ENCODE measurements at regions not wholly inside any gene's neighbourhood (a gene's known extent, or its start where the extent isn't known, plus 50 kb on each side); places are given as distances from the start of the nearest gene placed in this dataset.

DNA sequence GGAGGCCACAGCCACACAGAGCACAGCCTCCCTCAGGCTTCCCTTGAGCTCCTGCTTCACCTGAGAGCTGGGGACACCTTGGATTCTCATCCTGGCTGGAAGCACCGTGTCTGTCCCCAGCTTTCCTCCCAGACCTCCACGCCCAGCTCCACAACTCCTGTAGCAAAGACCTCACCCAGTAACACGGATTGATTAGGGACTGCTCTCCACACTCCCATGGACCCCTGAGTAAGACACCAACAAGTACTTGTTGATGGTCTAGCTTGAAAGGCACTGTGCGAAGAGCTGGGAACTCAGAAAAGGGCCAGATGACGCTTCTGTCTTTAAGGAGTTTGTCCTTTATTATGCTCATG lies 109.6 kb downstream of the DLL1 start:
- H3K23ac ChIP-seq (ENCODE audit: low read length in 2 of 2) = no peak overlapping the region
- no peak overlapping the region for H3K18ac ChIP-seq (ENCODE audit: low read depth in 1 of 2, low read length in 2 of 2)
- H2BK15ac ChIP-seq (ENCODE audit: low read depth, poor library complexity, severe bottlenecking) = no peak overlapping the region
- H4K8ac ChIP-seq (ENCODE audit: low read length) = no peak overlapping the region
- no peak overlapping the region for H3K4ac ChIP-seq (ENCODE audit: low read depth in 1 of 2, low read length in 2 of 2)
- DNase-seq = no peak
- no peaks in the 10 kb centered on the region for H3K4me1 ChIP-seq (ENCODE audit: control insufficient read depth, insufficient read depth, low read depth, low read length)
- WGBS = 73% methylated on average over 5 of the region's 5 CpGs
- H3K36me3 ChIP-seq (ENCODE audit: control insufficient read depth in 1 of 2, insufficient read depth in 2 of 2, low read depth in 1 of 2, low read length in 2 of 2) = no peaks in the 10 kb centered on the region
- H2BK12ac ChIP-seq (ENCODE audit: low read length in 2 of 2) = no peak overlapping the region
- no peak overlapping the region for H3K27ac ChIP-seq (ENCODE audit: low read length, poor library complexity, severe bottlenecking)
- no peak overlapping the region for H2BK120ac ChIP-seq (ENCODE audit: low read depth, low read length)
- H3K9me3 ChIP-seq (ENCODE audit: control insufficient read depth, low read length) = no peaks in the 10 kb centered on the region
- H3K79me1 ChIP-seq (replicated peaks; ENCODE audit: low read length, poor library complexity, severe bottlenecking) = no peaks in the 10 kb centered on the region
- no peak overlapping the region for H4K91ac ChIP-seq (ENCODE audit: low read length)
- H3K9ac ChIP-seq (ENCODE audit: low read length) = no peak overlapping the region
- peaks cover 0 to 7% of the 10 kb centered on the region in 2 experiments for H3K27me3 ChIP-seq (ENCODE audit: control insufficient read depth in 1 of 2, insufficient read depth in 1 of 2, low read length in 2 of 2)
- H3K4me3 ChIP-seq (ENCODE audit: insufficient read depth in 1 of 2, low read depth in 1 of 2, low read length in 2 of 2) = no peak overlapping the region
- no peak overlapping the region for H3K14ac ChIP-seq (ENCODE audit: low read length in 2 of 2)
- no peak overlapping the region for H2AFZ ChIP-seq (ENCODE audit: low read depth, low read length)
- H2AK5ac ChIP-seq (ENCODE audit: low read length, severe bottlenecking) = no peak overlapping the region
- H3K4me2 ChIP-seq (ENCODE audit: low read length, poor library complexity, severe bottlenecking) = no peak overlapping the region
- no peak overlapping the region for H2BK5ac ChIP-seq (ENCODE audit: low read depth, low read length, poor library complexity, severe bottlenecking)

DNA sequence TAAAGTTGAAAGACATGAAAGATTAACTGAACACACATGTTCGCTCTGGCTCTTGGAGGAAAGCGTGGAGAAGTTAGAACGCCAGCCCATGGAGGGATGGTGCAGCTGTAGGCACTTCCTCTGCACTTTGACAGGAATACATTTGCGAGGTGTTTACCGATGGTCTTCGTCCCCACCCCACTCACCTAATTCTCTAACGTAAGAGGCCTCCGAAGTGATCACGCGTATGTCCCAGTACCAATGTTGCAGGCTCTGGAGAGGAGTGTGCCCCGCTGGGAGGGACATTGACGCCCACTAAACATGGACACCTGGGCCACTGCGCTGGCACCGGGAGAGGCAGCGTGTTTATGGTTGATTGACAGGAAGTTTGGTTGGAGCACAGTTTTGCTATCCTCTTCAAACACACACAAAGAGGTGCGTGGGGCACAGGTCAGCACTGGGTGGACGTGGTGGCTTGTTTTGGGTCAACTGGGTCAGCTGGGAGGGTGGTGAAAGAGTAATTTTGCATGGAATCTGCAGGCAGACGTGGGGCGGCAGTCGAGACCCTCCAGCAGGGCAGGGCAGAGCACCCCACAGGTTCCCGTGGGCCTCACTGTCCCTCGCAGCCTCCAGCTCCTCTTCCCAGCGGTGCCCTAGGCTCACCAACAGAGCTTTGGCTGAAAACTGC lies 110.1 kb downstream of the DLL1 start:
- H3K23ac ChIP-seq (ENCODE audit: low read length in 2 of 2) = no peak overlapping the region
- no peak for DNase-seq
- H3K27me3 ChIP-seq (ENCODE audit: control insufficient read depth in 1 of 2, insufficient read depth in 1 of 2, low read length in 2 of 2) = peaks cover 0 to 7% of the 10 kb centered on the region in 2 experiments
- H3K4me1 ChIP-seq (ENCODE audit: control insufficient read depth, insufficient read depth, low read depth, low read length) = no peaks in the 10 kb centered on the region
- H4K8ac ChIP-seq (ENCODE audit: low read length) = no peak overlapping the region
- H2BK5ac ChIP-seq (ENCODE audit: low read depth, low read length, poor library complexity, severe bottlenecking) = no peak overlapping the region
- H3K4ac ChIP-seq (ENCODE audit: low read depth in 1 of 2, low read length in 2 of 2) = no peak overlapping the region
- no peak overlapping the region for H3K27ac ChIP-seq (ENCODE audit: low read length, poor library complexity, severe bottlenecking)
- no peak overlapping the region for H3K18ac ChIP-seq (ENCODE audit: low read depth in 1 of 2, low read length in 2 of 2)
- no peak overlapping the region for H2AFZ ChIP-seq (ENCODE audit: low read depth, low read length)
- H3K9me3 ChIP-seq (ENCODE audit: control insufficient read depth, low read length) = no peaks in the 10 kb centered on the region
- no peak overlapping the region for H4K91ac ChIP-seq (ENCODE audit: low read length)
- H3K4me3 ChIP-seq (ENCODE audit: insufficient read depth in 1 of 2, low read depth in 1 of 2, low read length in 2 of 2) = no peak overlapping the region
- no peak overlapping the region for H3K9ac ChIP-seq (ENCODE audit: low read length)
- no peak overlapping the region for H2BK15ac ChIP-seq (ENCODE audit: low read depth, poor library complexity, severe bottlenecking)
- H3K4me2 ChIP-seq (ENCODE audit: low read length, poor library complexity, severe bottlenecking) = no peak overlapping the region
- H2AK5ac ChIP-seq (ENCODE audit: low read length, severe bottlenecking) = no peak overlapping the region
- no peak overlapping the region for H3K14ac ChIP-seq (ENCODE audit: low read length in 2 of 2)
- 87% methylated on average over 23 of the region's 23 CpGs for WGBS
- no peaks in the 10 kb centered on the region for H3K36me3 ChIP-seq (ENCODE audit: control insufficient read depth in 1 of 2, insufficient read depth in 2 of 2, low read depth in 1 of 2, low read length in 2 of 2)
- no peaks in the 10 kb centered on the region for H3K79me1 ChIP-seq (replicated peaks; ENCODE audit: low read length, poor library complexity, severe bottlenecking)
- no peak overlapping the region for H2BK120ac ChIP-seq (ENCODE audit: low read depth, low read length)
- H2BK12ac ChIP-seq (ENCODE audit: low read length in 2 of 2) = no peak overlapping the region

DNA sequence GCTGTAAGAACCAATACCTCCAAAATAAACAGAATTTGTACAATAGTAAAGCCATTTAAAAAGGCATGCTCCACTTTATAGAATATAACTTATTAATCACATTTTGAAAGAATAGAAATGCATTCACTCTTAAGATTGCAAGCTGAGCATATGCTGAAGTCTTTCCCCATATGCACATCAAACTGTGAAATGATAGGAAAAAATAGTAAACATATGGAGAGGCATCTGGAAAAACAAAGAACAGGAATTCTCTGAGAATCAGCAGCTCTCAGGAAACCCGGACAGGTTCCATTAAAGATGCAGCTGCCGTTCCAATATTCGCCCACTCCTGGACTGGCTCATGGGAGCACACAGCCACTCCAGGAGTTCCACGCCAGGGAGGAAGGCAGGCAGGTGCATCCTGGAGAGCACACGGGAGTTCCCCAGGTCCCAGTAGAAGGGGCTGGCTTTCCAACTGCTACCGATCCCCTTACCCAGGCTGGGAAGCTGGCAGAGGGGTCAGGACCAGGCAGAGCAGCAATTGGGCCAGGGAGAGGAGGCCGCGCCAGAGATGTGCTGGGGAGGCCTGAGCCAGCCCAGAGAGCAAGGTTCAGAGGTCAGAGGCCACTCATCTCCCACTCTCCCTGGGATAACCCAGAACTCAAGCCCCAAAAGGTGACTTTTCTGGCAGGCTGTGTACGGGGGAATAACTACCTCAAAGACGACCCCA lies 111.1 kb downstream of the DLL1 start:
- Histone ChIP-seq H3K9me3 (ENCODE audit: control insufficient read depth, low read length) (no peaks in the 10 kb centered on the region), H3K27me3 (ENCODE audit: control insufficient read depth in 1 of 2, insufficient read depth in 1 of 2, low read length in 2 of 2) (peaks cover 0 to 7% of the 10 kb centered on the region in 2 experiments), H3K4ac (ENCODE audit: low read depth in 1 of 2, low read length in 2 of 2) (no peak overlapping the region), H2BK12ac (ENCODE audit: low read length in 2 of 2) (no peak overlapping the region), H2AFZ (ENCODE audit: low read depth, low read length) (no peak overlapping the region), H3K4me3 (ENCODE audit: insufficient read depth in 1 of 2, low read depth in 1 of 2, low read length in 2 of 2) (peak overlapping the region in 1 of 2 experiments; percentile 18), H3K27ac (ENCODE audit: low read length, poor library complexity, severe bottlenecking) (no peak overlapping the region), H2AK5ac (ENCODE audit: low read length, severe bottlenecking) (no peak overlapping the region), H4K8ac (ENCODE audit: low read length) (no peak overlapping the region), H3K4me2 (ENCODE audit: low read length, poor library complexity, severe bottlenecking) (no peak overlapping the region), H3K79me1 (replicated peaks; ENCODE audit: low read length, poor library complexity, severe bottlenecking) (no peaks in the 10 kb centered on the region), H3K36me3 (ENCODE audit: control insufficient read depth in 1 of 2, insufficient read depth in 2 of 2, low read depth in 1 of 2, low read length in 2 of 2) (no peaks in the 10 kb centered on the region), H2BK15ac (ENCODE audit: low read depth, poor library complexity, severe bottlenecking) (no peak overlapping the region), H3K4me1 (ENCODE audit: control insufficient read depth, insufficient read depth, low read depth, low read length) (no peaks in the 10 kb centered on the region), H3K23ac (ENCODE audit: low read length in 2 of 2) (no peak overlapping the region), H2BK120ac (ENCODE audit: low read depth, low read length) (no peak overlapping the region), H3K9ac (ENCODE audit: low read length) (peak overlapping the region; percentile 40), H2BK5ac (ENCODE audit: low read depth, low read length, poor library complexity, severe bottlenecking) (no peak overlapping the region), H3K14ac (ENCODE audit: low read length in 2 of 2) (no peak overlapping the region), H4K91ac (ENCODE audit: low read length) (no peak overlapping the region), H3K18ac (ENCODE audit: low read depth in 1 of 2, low read length in 2 of 2) (no peak overlapping the region)
- WGBS = 89% methylated on average over 10 of the region's 10 CpGs
- DNase-seq = no peak

DNA sequence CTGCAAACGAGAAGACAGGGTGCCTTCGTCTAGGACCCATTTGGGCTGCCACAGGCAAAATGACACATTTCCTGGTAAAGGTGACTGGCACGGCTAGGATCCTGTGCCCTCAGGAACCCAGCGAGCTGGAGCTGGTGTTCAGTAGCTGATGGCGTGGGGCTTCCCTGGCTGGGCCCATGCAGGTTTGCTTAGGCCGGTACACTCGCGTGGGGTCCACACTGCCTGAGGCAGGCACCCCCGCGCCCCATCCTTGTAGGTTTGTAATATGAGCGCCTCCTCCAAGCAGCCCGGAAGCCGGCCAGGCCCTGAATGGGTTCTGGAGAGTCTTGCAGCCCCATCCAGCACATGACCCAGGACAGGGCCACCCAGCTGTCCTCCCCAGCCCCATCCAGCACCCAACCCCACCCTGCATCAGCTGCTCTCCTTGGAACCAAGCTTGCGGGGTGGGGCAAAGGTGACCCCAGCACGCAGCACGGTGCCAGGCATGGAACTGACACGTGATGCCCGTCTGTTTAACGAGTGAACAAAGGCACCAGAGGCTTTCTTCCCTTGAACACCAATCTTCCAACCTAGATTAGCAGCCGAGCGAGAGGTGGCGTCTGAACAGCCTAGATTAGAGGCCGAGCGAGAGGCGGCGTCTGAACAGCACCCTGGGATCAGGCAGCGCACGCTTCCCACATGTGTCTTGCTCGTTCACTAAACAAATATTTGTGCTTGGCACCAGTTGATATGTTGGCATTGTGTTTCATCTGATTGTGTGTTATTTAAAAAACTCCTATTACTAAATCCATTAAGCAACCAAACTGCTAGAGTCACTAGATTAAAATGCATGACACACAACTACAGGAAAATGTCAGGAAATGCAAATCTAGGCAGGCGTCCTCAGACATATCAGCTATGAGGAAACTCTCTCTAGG lies 112.1 kb downstream of the DLL1 start:
- peak overlapping the region; percentile 65 for H3K9ac ChIP-seq (ENCODE audit: low read length)
- H3K36me3 ChIP-seq (ENCODE audit: control insufficient read depth in 1 of 2, insufficient read depth in 2 of 2, low read depth in 1 of 2, low read length in 2 of 2) = no peaks in the 10 kb centered on the region
- no peak overlapping the region for H3K23ac ChIP-seq (ENCODE audit: low read length in 2 of 2)
- no peak overlapping the region for H4K8ac ChIP-seq (ENCODE audit: low read length)
- H2BK15ac ChIP-seq (ENCODE audit: low read depth, poor library complexity, severe bottlenecking) = no peak overlapping the region
- H2BK120ac ChIP-seq (ENCODE audit: low read depth, low read length) = no peak overlapping the region
- no peak overlapping the region for H3K18ac ChIP-seq (ENCODE audit: low read depth in 1 of 2, low read length in 2 of 2)
- H4K91ac ChIP-seq (ENCODE audit: low read length) = no peak overlapping the region
- H2BK12ac ChIP-seq (ENCODE audit: low read length in 2 of 2) = no peak overlapping the region
- H3K79me1 ChIP-seq (replicated peaks; ENCODE audit: low read length, poor library complexity, severe bottlenecking) = no peaks in the 10 kb centered on the region
- no peaks in the 10 kb centered on the region for H3K4me1 ChIP-seq (ENCODE audit: control insufficient read depth, insufficient read depth, low read depth, low read length)
- no peak overlapping the region for H3K27ac ChIP-seq (ENCODE audit: low read length, poor library complexity, severe bottlenecking)
- no peak overlapping the region for H3K14ac ChIP-seq (ENCODE audit: low read length in 2 of 2)
- DNase-seq = no peak
- H3K4me3 ChIP-seq (ENCODE audit: insufficient read depth in 1 of 2, low read depth in 1 of 2, low read length in 2 of 2) = no peak overlapping the region
- H3K4me2 ChIP-seq (ENCODE audit: low read length, poor library complexity, severe bottlenecking) = no peak overlapping the region
- H3K4ac ChIP-seq (ENCODE audit: low read depth in 1 of 2, low read length in 2 of 2) = no peak overlapping the region
- H3K9me3 ChIP-seq (ENCODE audit: control insufficient read depth, low read length) = no peaks in the 10 kb centered on the region
- 93% methylated on average over 28 of the region's 30 CpGs for WGBS
- H2BK5ac ChIP-seq (ENCODE audit: low read depth, low read length, poor library complexity, severe bottlenecking) = no peak overlapping the region
- no peak overlapping the region for H2AFZ ChIP-seq (ENCODE audit: low read depth, low read length)
- H3K27me3 ChIP-seq (ENCODE audit: control insufficient read depth in 1 of 2, insufficient read depth in 1 of 2, low read length in 2 of 2) = peaks cover 0 to 7% of the 10 kb centered on the region in 2 experiments
- no peak overlapping the region for H2AK5ac ChIP-seq (ENCODE audit: low read length, severe bottlenecking)

Data from mesenchymal stem cell (in vitro differentiated cells and primary cell).